Glomerular visceral epithelial cell (primary cell): ENCODE measurements at regions not wholly inside any gene's neighbourhood (a gene's known extent, or its start where the extent isn't known, plus 50 kb on each side); places are given as distances from the start of the nearest gene placed in this dataset.

ENCODE experiments used
- DNase-seq: peaks from one replicate; pipeline ENCODE4 v3.0.0-alpha.2; 2016; ENCODE audit errors: extremely low spot score

- DNase-seq: no peak
Measured at GRCh38 chr3:67288466-67289106, 290.5 kb downstream of the KBTBD8 start.

GRCh38 chr3:67289626-67290025 lies 291.5 kb downstream of the KBTBD8 start:
- no peak for DNase-seq

GRCh38 chr3:67290438-67290837 lies 292.3 kb downstream of the KBTBD8 start:
- DNase-seq: no peak

GRCh38 chr3:67291287-67292252 lies 293.5 kb downstream of the KBTBD8 start:
- no peak for DNase-seq

- no peak for DNase-seq
Measured at GRCh38 chr3:67292356-67293121, 294.4 kb downstream of the KBTBD8 start.

GRCh38 chr3:67294341-67294740 lies 296.2 kb downstream of the KBTBD8 start:
- DNase-seq: peak; percentile 20

- peak; percentile 74 for DNase-seq
Measured at GRCh38 chr3:67296039-67296892, 298.2 kb downstream of the KBTBD8 start.

GRCh38 chr3:67297715-67298475 lies 299.8 kb downstream of the KBTBD8 start:
- no peak for DNase-seq

- peak; percentile 29 for DNase-seq
Measured at GRCh38 chr3:67301556-67301955, 303.4 kb downstream of the KBTBD8 start.

GRCh38 chr3:67302489-67302888 lies 304.4 kb downstream of the KBTBD8 start:
- no peak for DNase-seq

- no peak for DNase-seq
Measured at GRCh38 chr3:67305160-67305559, 307.1 kb downstream of the KBTBD8 start.

- DNase-seq: no peak
Measured at GRCh38 chr3:67305922-67306321, 307.8 kb downstream of the KBTBD8 start.

GRCh38 chr3:67311440-67311839 lies 313.3 kb downstream of the KBTBD8 start:
- no peak for DNase-seq

- DNase-seq: no peak
Measured at GRCh38 chr3:67312155-67312554, 314.0 kb downstream of the KBTBD8 start.

GRCh38 chr3:67318162-67318561 lies 320.1 kb downstream of the KBTBD8 start:
- no peak for DNase-seq

- DNase-seq: no peak
Measured at GRCh38 chr3:67324554-67324953, 326.4 kb downstream of the KBTBD8 start.
